HG03066 (cell line): ENCODE measurements at regions not wholly inside any gene's neighbourhood (a gene's known extent, or its start where the extent isn't known, plus 50 kb on each side); places are given as distances from the start of the nearest gene placed in this dataset.

Experiments
- ATAC-seq: cut with Tn5 transposase; IDR thresholded peaks from one replicate; pipeline ENCODE4 v1.9.1; 2021; ENCODE audit warnings: low read depth; ENCODE audit not compliant: unreplicated experiment

GRCh38 chr15:93235269-93235668 lies 146.3 kb upstream of the RGMA start:
- ATAC-seq, result no peak

DNA sequence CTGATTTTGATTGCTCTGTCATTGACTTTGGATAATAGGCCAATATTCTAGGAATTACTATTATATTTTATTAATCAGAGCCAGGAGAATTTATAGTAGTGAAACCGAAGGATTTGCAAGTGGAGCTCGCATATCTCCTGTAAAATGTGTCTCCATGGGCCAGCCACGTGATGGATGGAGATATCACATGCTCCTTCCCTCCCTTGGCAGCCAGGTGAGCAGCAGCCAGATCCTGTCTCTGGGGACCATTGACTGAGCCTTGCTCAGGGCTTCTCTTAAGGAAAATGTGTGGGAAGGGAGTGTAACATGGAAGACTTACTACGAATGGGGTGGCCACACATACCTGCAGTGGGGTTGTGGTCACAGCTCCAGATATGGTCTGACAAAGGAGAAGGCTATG lies 144.7 kb upstream of the RGMA start:
- ATAC-seq, result no peak

DNA sequence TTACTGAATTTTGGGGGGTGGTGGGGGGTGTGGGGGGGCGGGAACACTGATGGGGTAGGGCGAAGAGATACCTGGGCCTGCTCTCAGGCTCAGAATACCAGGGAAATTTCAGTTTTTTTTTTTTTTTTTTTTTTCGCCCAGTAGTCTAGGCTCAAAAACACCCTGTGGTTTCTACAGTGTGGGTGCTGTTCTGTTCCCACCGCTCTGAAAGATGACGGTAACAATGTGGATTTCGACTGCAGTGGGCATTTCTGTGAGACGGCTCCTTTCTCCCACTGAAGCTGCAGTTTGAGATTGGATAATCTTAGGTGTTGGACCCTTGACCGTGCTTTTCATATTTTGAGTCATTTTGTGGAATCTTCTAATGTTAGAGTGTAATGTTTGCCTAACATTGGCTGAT lies 143.8 kb upstream of the RGMA start:
- ATAC-seq, result no peak

DNA sequence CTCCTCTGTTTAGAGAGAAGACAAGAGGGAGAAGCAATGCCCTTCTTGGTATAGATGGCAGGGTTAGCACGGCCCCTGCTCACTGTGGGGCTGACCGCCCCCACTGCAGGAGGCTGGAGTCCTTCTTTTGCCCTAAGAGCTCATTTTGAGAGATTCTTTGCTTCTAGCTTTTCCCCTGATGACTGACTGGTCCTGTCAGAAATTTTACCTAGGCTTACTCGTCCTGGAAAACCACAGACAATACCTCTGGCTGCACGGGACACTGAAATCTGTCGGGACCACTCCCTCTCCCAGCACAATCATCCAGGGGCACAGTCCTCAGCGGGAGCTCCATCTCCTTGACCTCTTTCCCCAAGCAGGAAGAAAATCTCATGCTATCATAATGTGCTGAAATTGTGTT lies 143.0 kb upstream of the RGMA start:
- ATAC-seq, result no peak

GRCh38 chr15:93231261-93231925 lies 142.4 kb upstream of the RGMA start:
- no peak for ATAC-seq

GRCh38 chr15:93228546-93228945 lies 139.5 kb upstream of the RGMA start:
- no peak for ATAC-seq

DNA sequence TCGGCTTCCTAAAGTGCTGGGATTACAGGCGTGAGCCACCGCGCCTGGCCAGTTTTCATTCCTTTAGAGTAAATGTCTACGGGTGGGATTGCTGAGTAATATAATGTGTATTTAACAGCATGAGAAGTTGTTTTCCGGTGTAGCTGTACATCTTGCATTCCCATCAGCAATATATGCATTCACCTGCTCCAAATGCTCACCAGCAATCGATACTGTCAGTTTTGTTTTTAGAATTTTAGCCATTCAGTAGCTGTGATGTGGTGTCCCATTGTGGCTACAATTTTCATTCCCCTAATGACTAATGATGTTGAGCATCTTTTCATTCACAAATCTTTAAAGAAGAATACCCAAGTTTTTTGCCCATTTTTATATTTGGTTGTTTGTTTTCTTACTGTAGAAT lies 134.8 kb upstream of the RGMA start:
- ATAC-seq, result no peak

DNA sequence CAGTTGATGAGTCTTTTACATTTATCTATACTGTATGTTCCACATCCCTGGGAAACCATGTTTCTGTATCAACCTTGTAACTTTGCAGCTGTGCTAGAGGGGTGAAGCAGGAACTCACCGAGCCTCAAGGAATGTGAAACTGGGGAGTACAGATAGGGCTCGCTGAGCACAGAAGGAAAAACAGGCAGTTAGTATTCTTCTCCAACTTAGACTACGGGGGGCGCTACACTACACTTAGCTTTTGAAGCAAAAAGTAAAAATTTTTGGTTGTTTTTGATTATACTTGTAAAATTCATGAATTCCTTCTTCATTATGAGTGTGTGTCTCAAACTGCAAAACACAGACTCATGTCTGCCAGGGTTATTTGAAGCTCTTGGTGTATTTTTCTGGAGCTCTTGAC lies 132.7 kb upstream of the RGMA start:
- no peak for ATAC-seq

DNA sequence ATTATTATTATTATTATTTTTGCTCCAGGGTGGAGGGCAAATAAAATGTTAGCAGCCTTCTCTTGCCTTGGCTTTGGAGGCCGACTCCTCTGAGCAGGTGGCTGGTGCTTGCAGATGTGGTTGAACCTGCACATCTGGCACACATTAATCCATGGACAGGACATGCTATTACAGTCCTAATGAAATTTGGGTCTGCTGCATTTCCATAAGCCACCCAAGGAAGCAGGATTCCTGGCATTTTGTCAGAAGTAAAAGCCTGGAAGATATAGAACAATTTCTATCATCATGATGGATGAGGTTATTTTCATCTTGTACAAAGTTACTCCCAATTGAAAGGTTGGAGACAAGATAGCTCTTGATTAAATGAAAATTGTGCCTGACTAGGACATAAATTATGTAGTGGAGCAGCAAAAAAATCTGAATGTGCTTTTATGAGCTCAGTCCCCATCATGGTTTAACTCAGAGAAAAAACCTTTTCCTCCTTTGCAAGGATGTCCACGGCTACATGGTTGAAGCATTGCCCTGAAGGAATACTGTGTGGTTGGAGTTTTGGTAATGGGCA lies 130.9 kb upstream of the RGMA start:
- ATAC-seq, result no peak

DNA sequence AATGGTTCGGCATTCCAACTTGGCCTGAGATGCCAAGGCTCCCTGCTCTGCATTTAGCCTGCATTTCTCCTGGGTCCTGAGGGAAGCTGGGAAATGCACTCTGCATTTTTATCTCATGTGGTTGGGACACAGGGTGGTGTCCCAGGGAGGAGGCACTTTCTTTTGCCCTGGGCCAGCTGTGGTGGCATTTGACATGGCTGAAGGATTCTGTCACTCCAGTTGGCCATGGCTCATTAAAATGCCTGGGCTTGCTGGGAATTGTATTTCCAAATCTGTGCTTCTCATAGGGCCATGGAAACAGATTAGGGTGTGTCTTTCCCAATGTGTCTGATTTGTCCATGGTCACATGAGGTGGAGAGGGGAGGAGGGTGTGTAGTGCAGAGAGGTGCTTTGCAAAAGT lies 128.3 kb upstream of the RGMA start:
- no peak for ATAC-seq

DNA sequence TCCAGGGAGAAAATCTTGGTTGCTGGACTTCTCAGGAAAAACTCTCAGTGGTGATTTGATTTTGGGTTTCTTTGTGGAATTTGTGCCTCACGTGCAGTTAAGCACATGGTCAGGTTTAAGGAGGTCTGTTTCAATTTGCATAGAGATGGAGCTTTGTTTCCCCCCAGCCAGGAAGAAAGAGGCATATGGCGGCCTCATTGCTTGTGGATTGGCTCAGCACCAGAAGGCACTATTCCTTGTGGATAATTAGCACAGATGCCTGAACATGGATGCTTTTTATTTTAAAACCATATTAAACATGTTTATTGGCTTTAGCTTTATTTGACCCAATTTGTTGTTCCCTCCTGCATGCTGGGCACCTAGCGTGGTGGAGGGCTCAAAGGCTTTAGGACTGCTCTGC lies 125.1 kb upstream of the RGMA start:
- no peak for ATAC-seq

GRCh38 chr15:93213281-93213680 lies 124.3 kb upstream of the RGMA start:
- no peak for ATAC-seq

GRCh38 chr15:93212578-93212977 lies 123.6 kb upstream of the RGMA start:
- no peak for ATAC-seq

GRCh38 chr15:93210995-93211394 lies 122.0 kb upstream of the RGMA start:
- ATAC-seq, result no peak

DNA sequence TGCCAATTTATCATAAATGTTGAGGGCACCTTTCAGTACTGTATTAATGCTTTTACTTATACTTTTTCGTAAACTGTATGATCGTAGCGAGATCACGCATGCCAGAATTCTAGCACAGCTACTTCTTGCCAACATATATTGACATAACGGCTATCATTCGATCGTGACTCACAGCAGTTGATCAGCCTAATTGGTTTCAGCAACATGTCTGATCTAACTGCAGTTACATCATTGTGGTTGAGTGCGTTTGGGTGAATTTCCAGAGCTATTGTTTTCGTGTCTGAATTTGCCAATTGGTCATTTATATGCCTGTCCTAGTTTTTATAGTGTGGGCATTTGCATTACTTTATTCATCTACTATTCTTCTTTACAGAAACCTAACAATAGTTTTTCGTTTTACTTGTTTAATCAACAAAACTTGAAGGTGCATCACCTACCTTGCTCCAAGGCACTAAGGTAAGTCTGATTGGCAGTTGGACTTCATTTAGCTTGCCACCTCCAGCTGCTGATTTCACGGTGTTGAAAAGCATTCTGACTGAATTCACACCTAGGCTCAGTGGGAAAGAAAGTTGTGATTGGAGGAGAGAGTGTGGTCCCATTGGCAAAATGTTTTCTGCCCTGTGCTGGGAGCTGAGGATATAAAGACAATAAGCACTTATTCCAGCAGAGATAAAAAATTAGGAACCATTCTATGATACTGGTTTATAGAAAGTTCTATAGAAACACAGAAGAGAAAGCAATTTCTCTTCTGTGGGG lies 120.9 kb upstream of the RGMA start:
- no peak for ATAC-seq

DNA sequence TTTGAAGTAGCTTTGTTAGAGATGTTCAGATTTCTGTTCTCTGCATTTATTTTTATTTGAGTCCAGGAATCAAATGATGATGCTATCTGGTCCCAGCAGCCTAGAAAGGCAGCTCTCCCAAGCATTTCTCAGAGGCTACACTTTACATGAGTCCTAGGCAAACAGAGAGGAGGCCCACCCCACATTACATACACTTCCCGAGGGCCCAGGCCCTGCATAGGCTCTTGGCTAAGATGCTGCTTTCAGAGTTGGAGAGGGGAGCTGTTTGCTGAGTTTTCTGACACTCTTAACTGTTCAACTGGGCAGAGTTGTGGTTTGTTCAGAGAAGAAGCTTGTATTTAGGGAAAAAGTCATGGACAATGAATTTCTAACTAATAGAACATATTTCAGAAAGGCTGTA lies 117.9 kb upstream of the RGMA start:
- no peak for ATAC-seq

DNA sequence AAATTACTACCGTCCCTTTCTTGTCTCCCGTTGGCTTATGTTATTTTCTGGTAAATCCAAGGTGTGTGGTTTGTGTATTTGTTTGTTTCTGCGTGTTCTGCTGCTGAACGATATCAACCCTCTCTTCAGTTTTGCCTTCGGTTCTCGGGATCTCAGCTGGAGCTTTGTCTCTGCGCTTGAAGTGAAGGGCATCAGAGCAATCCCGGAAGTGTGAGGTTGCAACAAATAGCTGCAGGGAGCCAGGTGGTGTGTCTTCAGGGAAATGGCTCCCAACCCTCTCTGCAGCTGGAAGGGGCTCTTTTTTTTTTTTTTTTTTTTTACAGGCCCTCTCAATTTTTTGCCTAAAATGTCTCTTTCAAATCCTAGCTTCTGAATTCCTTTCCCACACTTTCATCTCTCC lies 116.4 kb upstream of the RGMA start:
- ATAC-seq, result no peak

GRCh38 chr15:93203036-93203435 lies 114.0 kb upstream of the RGMA start:
- ATAC-seq, result no peak

GRCh38 chr15:93202405-93202804 lies 113.4 kb upstream of the RGMA start:
- no peak for ATAC-seq

GRCh38 chr15:93201940-93202339 lies 112.9 kb upstream of the RGMA start:
- no peak for ATAC-seq

- no peak for ATAC-seq
Observed at GRCh38 chr15:93200837-93201226, 111.8 kb upstream of the RGMA start.
